ENCODE measurements at regions not wholly inside any gene's neighbourhood (a gene's known extent, or its start where the extent isn't known, plus 50 kb on each side); places are given as distances from the start of the nearest gene placed in this dataset.

DNA sequence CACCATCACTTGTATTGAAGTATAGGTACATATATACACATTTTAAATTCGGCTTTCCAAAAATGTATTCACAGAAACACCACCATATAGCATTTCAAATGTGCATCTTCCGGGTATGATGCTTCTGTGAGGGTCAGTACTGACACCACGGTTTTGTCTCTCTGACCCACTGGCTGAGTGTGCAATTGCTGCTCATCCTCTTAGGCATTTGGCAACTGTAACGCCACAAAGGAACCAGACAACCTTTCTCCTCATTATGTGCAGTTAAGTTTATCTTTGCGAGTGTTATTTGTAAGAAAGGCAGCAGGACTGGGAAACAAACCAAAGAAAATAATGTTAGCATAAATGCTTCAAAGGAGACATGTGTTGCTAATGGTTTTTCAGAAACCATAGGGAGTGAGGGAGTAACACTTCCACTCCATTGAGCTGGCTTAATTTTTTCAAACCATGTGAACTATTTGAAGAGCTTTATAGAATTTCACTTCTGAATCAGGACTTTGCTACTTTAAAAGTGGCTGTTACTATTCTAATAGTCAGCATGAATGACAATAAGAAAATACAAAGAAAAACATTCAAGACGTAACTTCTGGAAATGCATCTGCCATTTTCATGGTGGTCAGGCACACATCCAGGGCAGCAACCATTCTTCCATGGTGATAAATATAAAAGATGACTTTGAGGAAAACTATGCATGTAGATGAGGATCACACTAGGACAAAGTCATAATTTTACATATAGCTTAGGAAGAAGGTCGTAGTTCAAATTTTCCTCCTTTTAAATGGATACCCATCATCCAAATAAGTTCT is 423.3 kb downstream of the MZT1 start:
- TF ChIP-seq, protein P1, sequence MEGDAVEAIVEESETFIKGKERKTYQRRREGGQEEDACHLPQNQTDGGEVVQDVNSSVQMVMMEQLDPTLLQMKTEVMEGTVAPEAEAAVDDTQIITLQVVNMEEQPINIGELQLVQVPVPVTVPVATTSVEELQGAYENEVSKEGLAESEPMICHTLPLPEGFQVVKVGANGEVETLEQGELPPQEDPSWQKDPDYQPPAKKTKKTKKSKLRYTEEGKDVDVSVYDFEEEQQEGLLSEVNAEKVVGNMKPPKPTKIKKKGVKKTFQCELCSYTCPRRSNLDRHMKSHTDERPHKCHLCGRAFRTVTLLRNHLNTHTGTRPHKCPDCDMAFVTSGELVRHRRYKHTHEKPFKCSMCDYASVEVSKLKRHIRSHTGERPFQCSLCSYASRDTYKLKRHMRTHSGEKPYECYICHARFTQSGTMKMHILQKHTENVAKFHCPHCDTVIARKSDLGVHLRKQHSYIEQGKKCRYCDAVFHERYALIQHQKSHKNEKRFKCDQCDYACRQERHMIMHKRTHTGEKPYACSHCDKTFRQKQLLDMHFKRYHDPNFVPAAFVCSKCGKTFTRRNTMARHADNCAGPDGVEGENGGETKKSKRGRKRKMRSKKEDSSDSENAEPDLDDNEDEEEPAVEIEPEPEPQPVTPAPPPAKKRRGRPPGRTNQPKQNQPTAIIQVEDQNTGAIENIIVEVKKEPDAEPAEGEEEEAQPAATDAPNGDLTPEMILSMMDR (conservative IDR thresholded peaks at IDR 0.05; ENCODE audit: low read depth, low read length): no peak
- TF ChIP-seq EZH2 (IDR thresholded peaks at IDR 0.05; ENCODE audit: borderline replicate concordance, low read depth, low read length, poor library complexity, severe bottlenecking): no peak
